CD4-positive, alpha-beta T cell (primary cell): ENCODE measurements at regions not wholly inside any gene's neighbourhood (a gene's known extent, or its start where the extent isn't known, plus 50 kb on each side); places are given as distances from the start of the nearest gene placed in this dataset.

Experiments
- ATAC-seq: fragments of 200-7000 bp; cut with Tn5 transposase; one replicate; pipeline ENCODE4 v1.10.0; 2022; ENCODE audit warnings: mild to moderate bottlenecking; ENCODE audit not compliant: poor library complexity
- CTCF ChIA-PET: fragments of 350-600 bp; sonication (Branson Sonifier 250); formaldehyde crosslinking; loops from one replicate; lab custom pipeline; 2021; ENCODE audit warnings: antibody characterized with exemption, inconsistent platforms; lab: Charles Lee
- POLR2A ChIA-PET: fragments of 350-600 bp; sonication (Branson Sonifier 250); formaldehyde crosslinking; loops from one replicate; lab custom pipeline; 2021; ENCODE audit warnings: antibody characterized with exemption, inconsistent platforms; lab: Charles Lee
- DNase-seq, 14 experiments: peaks; one replicate each; pipeline ENCODE4 v3.0.0-alpha.2; 2013 to 2020; ENCODE audit warnings: mixed read lengths in 2 of 14
- H3K27ac ChIP-seq, 2 donors: one replicate each; pipeline versions ENCODE4 v1.5.1 to v1.7.0; 2013; ENCODE audit warnings: low read length in 2 of 2, low read depth in 1 of 2, mild to moderate bottlenecking in 1 of 2
- H3K27me3 ChIP-seq, 2 experiments: 1 replicate in 1 of 2; 2 replicates in 1 of 2; pipeline versions ENCODE4 v1.6.1 to v1.7.0; 2013; ENCODE audit warnings: low read length in 2 of 2, control low read depth in 1 of 2, mild to moderate bottlenecking in 1 of 2, moderate library complexity in 1 of 2; ENCODE audit not compliant: insufficient read depth in 2 of 2, control insufficient read depth in 1 of 2
- H3K36me3 ChIP-seq: one replicate; pipeline ENCODE4 v1.6.1; 2013; ENCODE audit warnings: low read length, control low read depth; ENCODE audit not compliant: insufficient read depth
- H3K4me1 ChIP-seq: one replicate; pipeline ENCODE4 v1.6.1; 2013; ENCODE audit warnings: low read length, control low read depth; ENCODE audit not compliant: insufficient read depth
- H3K4me3 ChIP-seq: one replicate; pipeline ENCODE4 v1.5.1; 2013; ENCODE audit warnings: mild to moderate bottlenecking, low read length, moderate library complexity
- H3K9me3 ChIP-seq, 2 experiments: 1 replicate in 1 of 2; 2 replicates in 1 of 2; pipeline versions ENCODE4 v1.6.1 to v1.7.0; 2013; ENCODE audit warnings: low read length in 2 of 2, mild to moderate bottlenecking in 2 of 2, control low read depth in 1 of 2, moderate library complexity in 1 of 2; ENCODE audit not compliant: control insufficient read depth in 1 of 2, insufficient read depth in 1 of 2
- H3K27ac Mint-ChIP-seq: one replicate; pipeline ENCODE4 v1.8.0; 2020; ENCODE audit warnings: mixed read lengths
- H3K27me3 Mint-ChIP-seq: one replicate; pipeline ENCODE4 v1.8.0; 2021; ENCODE audit warnings: mixed read lengths
- H3K36me3 Mint-ChIP-seq: one replicate; pipeline ENCODE4 v1.8.0; 2021; ENCODE audit warnings: low read depth, mixed read lengths
- H3K4me1 Mint-ChIP-seq: one replicate; pipeline ENCODE4 v1.8.0; 2021; ENCODE audit warnings: low read depth, mixed read lengths
- H3K4me3 Mint-ChIP-seq: one replicate; pipeline ENCODE4 v1.8.0; 2020; ENCODE audit warnings: mild to moderate bottlenecking, mixed read lengths
- H3K9me3 Mint-ChIP-seq: one replicate; pipeline ENCODE4 v1.8.0; 2020; ENCODE audit warnings: mixed read lengths
- CTCF ChIP-seq: fragments of 200-600 bp; IDR thresholded peaks from one replicate; pipeline ENCODE4 v1.8.0; 2022; ENCODE audit warnings: antibody characterized with exemption, mild to moderate bottlenecking
- intact Hi-C, 2 experiments: fragments of 100-400 bp; cut with DNase I in 1 of 2; cut with micrococcal nuclease in 1 of 2; formaldehyde crosslinking; loops; one replicate each; pipeline versions ENCODE4 v1.15.1 to v1.9.0; 2023 to 2025; cut with DNase I, micrococcal nuclease

DNA sequence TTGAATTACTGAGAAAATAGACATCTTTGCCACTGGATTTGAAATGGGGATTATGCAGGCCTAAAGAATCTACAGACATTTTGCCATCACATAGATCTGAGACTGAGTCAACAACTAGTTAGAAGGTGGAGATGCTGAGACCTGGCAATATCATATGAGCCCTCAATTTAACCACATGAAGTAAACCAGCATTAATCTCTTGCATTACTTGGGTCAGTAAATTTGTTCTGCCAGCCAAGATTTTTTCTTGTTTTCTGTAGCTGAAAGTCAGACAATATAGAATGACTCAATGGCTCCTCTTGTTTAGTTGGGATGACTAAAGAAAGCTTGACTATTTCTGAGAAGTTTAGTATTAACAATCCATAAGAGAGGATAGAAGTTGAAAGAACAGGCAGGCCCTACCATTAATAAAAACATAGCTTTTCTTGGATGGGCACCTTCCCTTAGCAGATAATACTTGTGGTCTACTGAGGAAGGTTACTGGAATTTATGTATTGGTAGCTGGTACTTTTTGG lies 396.7 kb upstream of the SORCS1 start:
- DNase-seq: no peak
- no peaks in the 10 kb centered on the region for H3K4me1 ChIP-seq
- no peak overlapping the region for H3K4me3 Mint-ChIP-seq
- H3K4me3 ChIP-seq: no peak overlapping the region
- intact Hi-C loops: no loop called here
- CTCF ChIA-PET: no interaction called here
- H3K27ac ChIP-seq: no peak overlapping the region
- H3K36me3 Mint-ChIP-seq: no peaks in the 10 kb centered on the region
- peaks cover 0 to 6% of the 10 kb centered on the region in 2 experiments for H3K9me3 ChIP-seq
- H3K27me3 ChIP-seq: no peaks in the 10 kb centered on the region
- H3K27ac Mint-ChIP-seq: no peak overlapping the region
- no peak for TF ChIP-seq CTCF
- POLR2A ChIA-PET: no interaction called here
- peaks cover 7% of the 10 kb centered on the region for H3K9me3 Mint-ChIP-seq
- no peaks in the 10 kb centered on the region for H3K4me1 Mint-ChIP-seq
- H3K36me3 ChIP-seq: no peaks in the 10 kb centered on the region
- ATAC-seq: no peak
- no peaks in the 10 kb centered on the region for H3K27me3 Mint-ChIP-seq

- H3K36me3 Mint-ChIP-seq: no peaks in the 10 kb centered on the region
- TF ChIP-seq CTCF: no peak
- no peaks in the 10 kb centered on the region for H3K4me1 Mint-ChIP-seq
- ATAC-seq (no peak), DNase-seq (no peak)
- ChIA-PET POLR2A (no interaction called here), CTCF (no interaction called here)
- intact Hi-C loops: no loop called here
- Histone ChIP-seq H3K36me3 (no peaks in the 10 kb centered on the region), H3K27ac (no peak overlapping the region), H3K4me3 (no peak overlapping the region), H3K4me1 (no peaks in the 10 kb centered on the region), H3K27me3 (no peaks in the 10 kb centered on the region), H3K9me3 (peaks cover 0 to 4% of the 10 kb centered on the region in 2 experiments)
- no peak overlapping the region for H3K4me3 Mint-ChIP-seq
- H3K27me3 Mint-ChIP-seq: no peaks in the 10 kb centered on the region
- H3K27ac Mint-ChIP-seq: no peak overlapping the region
- H3K9me3 Mint-ChIP-seq: peaks cover 12% of the 10 kb centered on the region
Measured at GRCh38 chr10:107557916-107558315, 393.4 kb upstream of the SORCS1 start.

DNA sequence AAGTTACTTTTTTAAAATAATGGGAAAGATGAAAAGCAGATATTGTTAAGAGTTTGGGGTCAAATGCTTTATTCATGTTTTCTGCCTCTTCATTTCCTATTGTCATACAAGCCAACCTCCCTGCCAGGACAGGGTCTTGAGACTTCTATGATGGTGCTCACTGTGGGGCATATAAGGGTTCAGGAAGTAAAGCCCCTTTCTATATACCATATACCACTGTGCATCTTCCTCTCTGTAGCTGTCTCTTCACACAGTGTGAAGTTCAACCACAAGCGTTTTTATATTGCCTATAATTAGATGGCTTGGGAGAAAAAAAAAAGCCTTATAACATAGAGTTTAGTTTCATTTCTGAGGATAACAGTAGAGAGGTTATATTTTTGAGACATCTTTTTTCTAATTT lies 389.8 kb upstream of the SORCS1 start:
- DNase-seq (no peak), ATAC-seq (no peak)
- ChIA-PET CTCF (no interaction called here), POLR2A (no interaction called here)
- Histone ChIP-seq H3K4me1 (no peaks in the 10 kb centered on the region), H3K4me3 (no peak overlapping the region), H3K27me3 (no peaks in the 10 kb centered on the region), H3K9me3 (no peaks in the 10 kb centered on the region), H3K36me3 (no peaks in the 10 kb centered on the region), H3K27ac (no peak overlapping the region)
- Mint-ChIP-seq H3K36me3 (no peaks in the 10 kb centered on the region), H3K9me3 (peaks cover 16% of the 10 kb centered on the region), H3K4me1 (no peaks in the 10 kb centered on the region), H3K27ac (no peak overlapping the region), H3K4me3 (no peak overlapping the region), H3K27me3 (no peaks in the 10 kb centered on the region)
- intact Hi-C loops: no loop called here
- TF ChIP-seq CTCF: no peak
